ENCODE measurements at regions not wholly inside any gene's neighbourhood (a gene's known extent, or its start where the extent isn't known, plus 50 kb on each side); places are given as distances from the start of the nearest gene placed in this dataset.

GRCh38 chr1:182002570-182002969, 58.9 kb downstream of the ZNF648 start:
- TF ChIP-seq, protein P1, sequence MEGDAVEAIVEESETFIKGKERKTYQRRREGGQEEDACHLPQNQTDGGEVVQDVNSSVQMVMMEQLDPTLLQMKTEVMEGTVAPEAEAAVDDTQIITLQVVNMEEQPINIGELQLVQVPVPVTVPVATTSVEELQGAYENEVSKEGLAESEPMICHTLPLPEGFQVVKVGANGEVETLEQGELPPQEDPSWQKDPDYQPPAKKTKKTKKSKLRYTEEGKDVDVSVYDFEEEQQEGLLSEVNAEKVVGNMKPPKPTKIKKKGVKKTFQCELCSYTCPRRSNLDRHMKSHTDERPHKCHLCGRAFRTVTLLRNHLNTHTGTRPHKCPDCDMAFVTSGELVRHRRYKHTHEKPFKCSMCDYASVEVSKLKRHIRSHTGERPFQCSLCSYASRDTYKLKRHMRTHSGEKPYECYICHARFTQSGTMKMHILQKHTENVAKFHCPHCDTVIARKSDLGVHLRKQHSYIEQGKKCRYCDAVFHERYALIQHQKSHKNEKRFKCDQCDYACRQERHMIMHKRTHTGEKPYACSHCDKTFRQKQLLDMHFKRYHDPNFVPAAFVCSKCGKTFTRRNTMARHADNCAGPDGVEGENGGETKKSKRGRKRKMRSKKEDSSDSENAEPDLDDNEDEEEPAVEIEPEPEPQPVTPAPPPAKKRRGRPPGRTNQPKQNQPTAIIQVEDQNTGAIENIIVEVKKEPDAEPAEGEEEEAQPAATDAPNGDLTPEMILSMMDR (conservative IDR thresholded peaks at IDR 0.05): no peak
- TF ChIP-seq ZFX (IDR thresholded peaks at IDR 0.05): no peak
